GM18498 (cell line): ENCODE measurements at regions not wholly inside any gene's neighbourhood (a gene's known extent, or its start where the extent isn't known, plus 50 kb on each side); places are given as distances from the start of the nearest gene placed in this dataset.
"Not testable (repeated sequence)": the region's sequence is repeated elsewhere in the genome, so short reads cannot be mapped to it uniquely, and the experiment has no call there.

Experiments used
- ATAC-seq: cut with Tn5 transposase; IDR thresholded peaks from one replicate; pipeline ENCODE4 v1.9.1; 2021; ENCODE audit warnings: mild to moderate bottlenecking, moderate library complexity; ENCODE audit not compliant: unreplicated experiment

- ATAC-seq, result no peak
Observed at GRCh38 chr5:17326600-17327037, 109.2 kb downstream of the BASP1 start.

GRCh38 chr5:17327048-17327625, 109.7 kb downstream of the BASP1 start:
- ATAC-seq, result no peak

DNA sequence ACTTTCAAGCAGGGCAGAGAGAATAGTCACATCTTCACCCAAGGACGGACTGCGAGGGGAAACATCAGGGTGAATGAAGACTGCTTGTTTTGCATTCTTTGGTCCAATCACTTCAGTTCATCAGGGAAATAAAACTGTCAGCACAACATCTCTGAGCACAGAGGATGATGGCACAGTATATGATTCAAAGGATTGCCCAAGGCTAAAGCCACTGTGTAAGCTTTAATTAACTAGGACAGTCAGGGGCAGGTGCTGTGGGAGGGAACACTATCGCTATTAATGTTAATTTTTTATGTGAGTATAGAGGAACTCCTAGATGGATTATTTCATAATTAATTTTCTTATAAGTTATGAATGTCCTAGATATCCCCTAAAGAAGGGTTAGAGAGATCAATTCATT, 112.1 kb downstream of the BASP1 start:
- ATAC-seq, result no peak

DNA sequence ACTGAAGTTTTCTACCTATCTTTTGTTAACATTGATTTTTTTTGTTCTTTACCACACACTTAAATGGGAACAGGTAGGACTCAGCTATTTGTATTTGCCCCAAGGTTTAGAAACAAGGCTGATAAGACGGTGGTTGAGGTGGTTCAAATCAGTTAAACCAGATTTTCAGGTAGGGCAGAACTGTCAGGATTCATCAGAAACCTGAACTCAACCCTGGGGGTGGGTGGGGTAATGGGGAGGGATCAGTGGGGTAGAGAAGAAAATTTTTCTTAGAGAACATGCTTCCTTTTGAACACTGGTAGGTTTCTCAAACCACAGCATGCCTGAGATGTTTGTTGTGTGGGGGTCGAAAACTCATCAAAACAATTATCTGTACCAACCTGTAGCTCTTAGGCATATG, 113.0 kb downstream of the BASP1 start:
- no peak for ATAC-seq

GRCh38 chr5:17331651-17332050, 114.2 kb downstream of the BASP1 start:
- no peak for ATAC-seq

- no peak for ATAC-seq
Observed at GRCh38 chr5:17333755-17334154, 116.3 kb downstream of the BASP1 start.

DNA sequence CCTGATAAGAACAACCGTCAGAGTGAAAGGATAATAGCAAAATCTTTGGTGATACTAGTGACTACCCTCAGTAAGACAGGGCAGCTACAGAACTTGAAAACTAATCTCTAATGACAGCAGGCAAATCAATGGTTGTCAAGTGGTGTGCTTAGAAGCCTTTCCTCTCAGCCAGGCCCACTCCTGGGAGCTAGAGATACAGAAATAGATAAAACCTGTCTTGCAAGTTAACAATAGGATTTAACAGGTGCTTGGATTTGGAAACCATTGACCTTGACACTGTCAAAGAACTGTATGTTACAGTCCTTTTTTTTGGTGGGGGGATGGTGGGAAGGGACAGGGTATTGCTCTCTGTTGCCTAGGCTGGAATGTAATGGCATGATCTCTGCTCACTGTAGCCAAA, 118.6 kb downstream of the BASP1 start:
- no peak for ATAC-seq

- not testable (repeated sequence) for ATAC-seq
Observed at GRCh38 chr5:17336723-17337122, 119.3 kb downstream of the BASP1 start.

DNA sequence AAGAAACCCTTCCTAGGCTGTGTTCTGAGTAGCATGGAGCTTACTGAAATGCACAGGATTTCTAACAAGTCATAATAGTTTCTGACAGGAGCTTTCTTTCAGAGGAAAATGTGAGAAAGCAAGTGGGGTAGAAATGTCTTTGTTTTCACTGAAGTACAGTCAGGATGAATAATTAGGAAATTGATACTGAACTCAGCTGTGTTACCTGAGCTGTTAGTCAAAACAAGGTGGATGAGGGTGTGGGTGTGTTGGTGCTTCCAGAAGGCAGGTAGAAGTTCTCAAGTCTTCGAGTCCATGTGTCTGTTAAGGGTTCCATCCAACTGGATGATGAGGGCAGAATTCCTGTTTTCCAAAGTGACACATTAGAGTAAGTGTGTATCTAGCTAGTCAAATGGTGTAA, 122.4 kb downstream of the BASP1 start:
- no peak for ATAC-seq

DNA sequence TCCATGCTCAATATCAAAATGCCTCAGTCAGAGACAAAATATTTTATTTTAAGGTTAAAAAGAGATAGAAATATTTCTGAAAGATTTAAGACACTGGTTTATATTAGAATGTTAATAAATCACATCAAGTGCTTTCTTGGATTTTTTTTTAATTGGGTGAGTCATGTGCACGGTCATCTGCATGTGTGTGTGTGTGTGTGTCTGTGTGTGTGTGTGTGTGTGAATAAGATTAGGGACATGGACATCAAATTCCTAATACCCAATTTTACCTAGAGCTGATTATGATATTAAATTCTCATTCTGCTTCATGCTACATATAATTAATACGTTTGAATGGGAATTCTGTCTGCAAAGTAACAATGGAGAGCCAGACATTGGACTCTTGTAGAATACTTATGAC, 122.9 kb downstream of the BASP1 start:
- no peak for ATAC-seq

GRCh38 chr5:17340819-17341218, 123.4 kb downstream of the BASP1 start:
- ATAC-seq, result no peak

DNA sequence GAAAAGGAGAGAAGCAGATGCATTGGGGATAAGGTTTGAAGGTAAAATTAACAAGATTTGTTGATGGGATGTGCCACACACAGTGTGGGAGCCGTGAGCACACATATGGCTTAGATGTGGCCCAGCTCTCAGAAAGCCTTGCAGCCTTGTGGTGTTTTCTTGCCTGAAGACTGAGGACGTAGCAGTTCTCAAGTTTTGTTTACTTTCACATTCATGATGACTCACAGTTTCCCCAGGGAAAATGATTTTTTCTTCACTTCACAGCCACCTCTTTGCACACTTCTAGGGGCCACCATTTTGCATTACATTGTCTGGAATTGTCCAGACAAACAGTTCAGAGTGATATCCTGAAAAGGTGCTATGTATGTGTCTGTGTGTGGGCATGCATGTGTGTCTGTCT, 126.2 kb downstream of the BASP1 start:
- peak; percentile 97 for ATAC-seq

DNA sequence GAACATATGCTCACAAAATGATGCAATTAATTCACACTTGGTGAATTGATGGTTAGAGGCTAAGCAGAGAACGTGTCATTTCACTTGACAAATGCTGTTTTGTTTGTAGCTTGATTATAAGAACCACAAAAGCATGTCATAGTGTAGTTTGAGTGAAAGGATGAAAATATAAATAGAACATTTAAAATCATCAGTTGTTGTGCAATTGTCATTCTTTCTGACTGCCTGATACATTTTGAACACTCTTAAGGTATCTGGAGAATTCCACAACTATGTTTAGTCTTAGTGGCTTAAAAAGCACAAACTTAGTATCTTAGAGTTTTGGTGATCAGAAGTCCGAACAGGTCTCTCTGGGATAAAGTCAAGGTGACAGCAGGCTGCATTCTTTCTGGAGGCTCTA, 129.4 kb downstream of the BASP1 start:
- ATAC-seq, result no peak

- ATAC-seq, result no peak
Observed at GRCh38 chr5:17352223-17352622, 134.8 kb downstream of the BASP1 start.

GRCh38 chr5:17354265-17354664, 136.8 kb downstream of the BASP1 start:
- ATAC-seq, result no peak

DNA sequence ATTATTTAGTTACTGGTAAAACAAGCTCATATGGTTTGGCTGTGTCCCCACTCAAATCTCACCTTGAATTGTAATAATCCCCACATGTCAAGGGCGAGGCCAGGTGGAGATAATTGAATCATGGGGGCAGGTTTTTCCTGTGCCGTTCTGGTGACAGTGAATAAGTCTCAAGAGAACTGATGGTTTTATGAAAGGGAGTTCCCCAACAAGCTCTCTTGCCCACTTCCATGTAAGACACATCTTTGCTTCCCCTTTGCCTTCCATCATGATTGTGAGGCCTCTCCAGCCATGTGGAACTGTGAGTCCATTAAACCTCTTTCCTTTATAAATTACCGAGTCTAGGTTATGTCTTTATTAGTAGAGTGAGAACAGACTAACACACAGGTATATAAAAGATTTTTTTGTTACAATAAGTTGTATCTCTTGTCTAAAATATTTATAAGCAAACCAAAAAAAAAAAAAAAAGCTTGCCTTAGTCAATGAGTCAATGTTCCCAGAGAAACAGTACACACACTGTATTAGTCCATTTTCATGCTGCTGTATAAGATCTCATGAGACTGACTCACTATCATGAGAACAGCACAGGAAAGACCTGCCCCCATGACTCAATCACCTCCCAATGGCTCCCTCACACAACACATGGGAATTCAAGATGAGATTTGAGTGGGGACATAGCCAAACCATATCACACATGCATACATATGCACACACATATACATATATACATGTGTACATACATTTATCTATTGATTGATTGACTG, 138.3 kb downstream of the BASP1 start:
- no peak for ATAC-seq

GRCh38 chr5:17356551-17356950, 139.1 kb downstream of the BASP1 start:
- no peak for ATAC-seq

DNA sequence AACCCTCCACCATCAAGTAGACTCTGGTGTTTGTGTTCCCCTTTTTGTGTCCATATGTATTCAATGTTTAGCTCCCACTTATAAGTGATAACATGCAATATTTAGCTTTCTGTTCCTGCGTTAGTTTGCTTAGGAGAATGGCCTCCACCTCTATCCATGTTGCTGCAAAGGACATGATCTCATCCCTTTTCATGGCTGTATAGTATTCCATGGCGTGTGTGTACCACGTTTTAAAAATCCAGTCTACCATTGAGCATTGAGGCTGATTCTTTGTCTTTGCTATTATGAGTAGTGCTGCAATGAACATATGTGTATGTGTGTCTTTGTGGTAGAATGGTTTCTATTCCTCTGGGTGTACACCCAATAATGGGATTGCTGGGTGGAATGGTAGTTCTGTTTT, 140.1 kb downstream of the BASP1 start:
- ATAC-seq, result no peak

DNA sequence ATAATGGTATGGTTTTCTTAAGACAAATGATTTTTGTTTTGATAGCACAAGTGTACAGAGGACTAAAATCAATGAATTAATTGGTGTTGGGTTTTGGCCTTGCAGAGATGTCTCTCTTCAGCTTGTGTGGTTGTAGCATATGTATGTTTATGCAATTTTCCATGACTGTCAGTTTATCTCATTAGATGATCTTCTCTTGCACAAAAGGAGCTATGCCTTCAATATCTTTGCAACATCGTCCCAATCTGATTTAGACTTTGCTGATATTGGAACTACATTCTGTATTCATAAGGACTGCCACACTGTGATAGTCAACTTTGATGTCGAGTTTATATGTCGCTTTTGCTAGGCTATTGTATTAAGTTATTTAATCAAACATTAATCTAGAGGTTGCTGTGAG, 140.0 kb upstream of the TAF11L2 start:
- ATAC-seq, result no peak

- no peak for ATAC-seq
Observed at GRCh38 chr5:17359451-17360011, 138.5 kb upstream of the TAF11L2 start.

DNA sequence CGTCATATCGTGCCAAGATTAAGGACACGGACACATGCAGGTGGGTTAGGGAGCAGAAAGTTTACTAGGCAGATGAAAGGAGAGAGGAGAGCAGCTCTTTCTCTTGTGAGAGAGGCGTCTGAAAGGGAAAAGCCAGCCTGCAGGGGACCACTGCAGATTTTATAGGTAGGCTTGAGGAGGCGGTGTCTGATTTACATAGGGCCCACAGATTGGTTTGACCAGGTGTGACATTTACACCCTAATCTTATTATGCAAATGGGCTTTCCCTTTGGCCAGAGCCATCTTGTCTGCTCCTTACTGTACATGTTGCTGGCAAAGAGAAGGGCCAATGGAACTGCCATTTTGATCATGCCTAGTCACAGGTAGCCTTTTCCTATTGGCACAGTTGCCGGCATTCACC, 137.2 kb upstream of the TAF11L2 start:
- ATAC-seq, result no peak

DNA sequence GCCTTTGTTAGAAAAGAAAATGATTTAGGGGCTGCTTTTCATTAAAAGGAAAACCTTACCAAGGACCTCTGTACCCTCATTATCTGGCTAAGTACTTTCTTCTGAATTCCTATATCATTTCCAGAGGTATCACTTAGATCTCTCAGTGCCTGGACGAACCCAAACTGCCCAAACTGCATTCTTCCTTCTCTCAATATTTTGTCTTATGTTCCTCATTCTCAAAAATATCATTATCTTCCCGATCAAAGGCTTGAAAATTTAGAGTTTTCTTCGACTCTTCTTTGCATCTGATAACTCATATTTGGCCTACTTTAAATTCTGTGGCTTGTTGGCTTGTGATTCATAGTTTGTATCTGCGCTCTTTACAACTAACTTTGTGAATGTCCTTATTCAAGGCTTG, 136.7 kb upstream of the TAF11L2 start:
- ATAC-seq, result no peak
